AG08396 (cell line): ENCODE measurements at regions not wholly inside any gene's neighbourhood (a gene's known extent, or its start where the extent isn't known, plus 50 kb on each side); places are given as distances from the start of the nearest gene placed in this dataset.
"Not testable (repeated sequence)": the region's sequence is repeated elsewhere in the genome, so short reads cannot be mapped to it uniquely, and the experiment has no call there.

Source experiments
- DNase-seq: peaks from one replicate; pipeline ENCODE4 v3.0.0; 2012; ENCODE audit warnings: low spot score, mixed read lengths

DNA sequence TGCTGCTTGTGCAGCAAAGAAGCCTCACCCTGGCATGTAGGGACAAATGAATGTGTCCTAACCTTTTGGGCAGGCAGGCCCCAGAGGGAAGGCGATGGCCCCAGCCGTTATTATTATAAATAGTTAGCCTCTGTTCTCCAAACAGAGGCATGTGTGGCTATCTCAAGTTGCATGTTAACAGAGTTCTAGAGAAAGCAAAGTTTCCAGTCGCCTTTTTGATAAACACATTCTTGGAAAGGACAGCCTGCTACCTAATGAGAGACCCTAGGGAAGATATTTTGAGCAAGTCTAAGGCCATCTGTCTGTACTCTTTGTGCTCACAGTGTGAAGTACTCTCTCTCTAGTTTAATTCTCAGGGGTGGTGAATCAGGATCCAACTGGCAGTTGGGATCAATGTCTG lies 97.4 kb upstream of the FHL2 start:
- DNase-seq = no peak

DNA sequence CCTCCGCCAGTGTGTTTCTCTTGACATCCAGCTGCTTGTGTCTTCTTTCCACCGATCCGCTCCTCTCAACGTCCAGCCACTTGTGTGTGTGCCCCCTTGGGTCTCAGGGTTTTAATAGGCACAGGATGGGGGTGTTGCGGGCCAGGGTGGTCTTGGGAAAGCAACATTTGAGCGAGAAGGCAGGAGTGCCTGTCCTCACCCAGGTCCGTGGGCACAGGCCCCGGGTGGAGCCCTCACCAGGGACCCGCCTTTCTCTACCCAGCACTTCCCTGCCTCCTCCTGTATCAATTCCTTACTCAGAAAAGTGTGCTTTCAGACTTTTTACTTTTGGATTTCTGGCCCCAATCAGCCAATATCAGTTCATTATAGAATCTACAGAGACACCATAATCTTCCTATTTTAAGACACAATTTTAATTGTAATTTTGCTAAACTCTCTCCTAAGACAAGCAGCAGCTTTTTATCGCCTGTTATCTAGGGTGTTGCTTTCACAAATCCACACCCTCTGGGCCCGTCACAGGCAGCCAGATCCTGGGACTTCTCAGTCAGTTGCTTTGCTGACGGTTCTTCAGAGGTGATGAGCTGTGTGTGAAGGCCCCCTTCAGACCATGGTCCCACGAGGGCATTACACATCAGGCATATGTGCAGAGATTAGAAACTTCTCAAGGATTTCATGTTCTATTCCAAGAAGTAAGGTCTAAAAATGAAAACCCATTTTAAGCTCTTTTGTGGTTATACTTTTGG lies 96.0 kb upstream of the FHL2 start:
- no peak for DNase-seq

DNA sequence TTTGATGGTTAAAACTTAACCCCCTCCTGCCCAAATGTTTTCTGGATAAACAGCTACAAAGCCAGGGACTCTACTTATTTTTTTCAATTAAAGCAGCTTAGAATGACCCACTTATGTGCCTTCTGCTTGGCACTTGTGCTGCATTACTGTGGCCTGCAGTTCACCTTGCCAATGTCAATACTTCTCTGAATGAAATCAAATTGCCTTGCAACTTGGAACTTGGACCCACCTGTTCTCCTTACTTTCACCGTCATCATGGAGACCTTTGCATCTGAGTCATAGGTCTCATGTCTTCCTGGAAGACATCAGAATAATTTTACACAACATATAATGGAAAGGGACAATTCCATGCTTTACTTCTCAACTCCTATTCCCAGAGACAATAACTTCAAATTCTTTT lies 92.1 kb upstream of the FHL2 start:
- DNase-seq = no peak

DNA sequence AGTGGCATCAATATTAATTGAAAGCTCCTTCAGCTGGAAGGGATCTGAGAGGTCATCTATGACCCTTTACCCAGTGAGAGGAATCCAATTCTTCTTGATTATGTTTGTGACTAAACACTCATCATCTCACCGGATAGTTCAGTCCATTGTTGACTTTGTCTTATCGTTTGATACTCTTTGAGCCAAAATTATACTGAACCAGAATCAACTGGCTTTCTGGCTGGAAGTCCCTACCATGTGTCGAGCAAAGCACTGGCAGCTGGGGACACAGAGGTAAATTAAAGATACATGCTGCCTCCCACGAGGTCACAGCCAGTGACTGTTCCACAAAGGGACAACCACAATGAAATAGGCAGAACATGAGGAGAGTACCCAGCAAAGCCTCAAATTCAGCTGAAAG lies 91.4 kb upstream of the FHL2 start:
- DNase-seq = no peak

DNA sequence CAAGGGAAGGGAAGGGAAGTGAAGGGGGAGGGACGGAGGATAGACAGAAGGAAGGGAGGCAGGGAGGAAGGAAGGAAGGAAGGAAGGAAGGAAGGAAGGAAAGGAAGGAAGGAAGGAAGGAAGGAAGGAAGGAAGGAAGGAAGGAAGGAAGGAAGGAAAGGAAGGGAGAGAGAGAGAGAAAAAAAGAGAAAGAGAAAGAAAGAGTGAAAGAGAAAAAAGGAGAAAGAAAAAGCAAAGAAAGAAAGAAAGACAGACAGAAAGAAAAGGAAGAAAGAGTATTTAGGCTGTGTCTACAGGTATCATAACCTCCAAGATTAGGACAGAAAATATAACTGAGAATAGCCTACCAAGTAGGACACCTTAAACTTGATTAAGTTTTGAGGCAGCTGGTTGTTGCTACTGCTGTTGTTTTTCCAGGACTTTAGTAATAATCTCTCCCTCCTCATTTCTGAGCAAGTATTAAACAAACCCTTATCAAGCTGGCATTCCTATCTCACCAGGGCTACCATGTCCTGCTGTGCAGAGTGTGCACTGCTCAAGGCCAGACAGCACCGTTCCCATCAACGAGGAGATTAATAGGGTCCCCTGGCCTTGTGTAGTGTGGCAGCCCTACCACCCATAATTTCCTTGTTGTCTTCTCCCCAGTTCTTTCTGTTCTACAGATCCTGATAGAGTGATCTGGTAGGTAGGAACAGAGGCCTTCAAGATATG lies 90.5 kb upstream of the FHL2 start:
- no peak for DNase-seq

DNA sequence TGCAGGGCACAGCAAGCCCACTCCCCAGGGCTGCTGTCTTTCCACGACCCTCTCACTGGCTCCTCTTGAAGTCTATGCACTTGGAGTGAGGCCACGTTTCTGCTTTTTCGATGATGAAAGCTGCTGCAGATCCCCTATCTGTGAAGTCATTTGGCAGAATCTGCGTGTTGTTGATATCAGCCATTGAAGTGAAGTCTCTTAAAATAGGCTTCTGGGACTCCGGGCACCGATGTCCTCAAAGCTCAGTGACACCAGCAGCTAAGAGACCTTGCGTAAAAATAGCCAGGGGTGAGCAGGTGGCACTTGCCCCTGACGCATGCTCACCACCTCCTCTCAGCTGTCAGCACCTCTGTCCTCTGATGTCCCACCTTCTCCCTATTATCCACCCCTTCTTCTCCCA lies 89.4 kb upstream of the FHL2 start:
- DNase-seq = no peak

DNA sequence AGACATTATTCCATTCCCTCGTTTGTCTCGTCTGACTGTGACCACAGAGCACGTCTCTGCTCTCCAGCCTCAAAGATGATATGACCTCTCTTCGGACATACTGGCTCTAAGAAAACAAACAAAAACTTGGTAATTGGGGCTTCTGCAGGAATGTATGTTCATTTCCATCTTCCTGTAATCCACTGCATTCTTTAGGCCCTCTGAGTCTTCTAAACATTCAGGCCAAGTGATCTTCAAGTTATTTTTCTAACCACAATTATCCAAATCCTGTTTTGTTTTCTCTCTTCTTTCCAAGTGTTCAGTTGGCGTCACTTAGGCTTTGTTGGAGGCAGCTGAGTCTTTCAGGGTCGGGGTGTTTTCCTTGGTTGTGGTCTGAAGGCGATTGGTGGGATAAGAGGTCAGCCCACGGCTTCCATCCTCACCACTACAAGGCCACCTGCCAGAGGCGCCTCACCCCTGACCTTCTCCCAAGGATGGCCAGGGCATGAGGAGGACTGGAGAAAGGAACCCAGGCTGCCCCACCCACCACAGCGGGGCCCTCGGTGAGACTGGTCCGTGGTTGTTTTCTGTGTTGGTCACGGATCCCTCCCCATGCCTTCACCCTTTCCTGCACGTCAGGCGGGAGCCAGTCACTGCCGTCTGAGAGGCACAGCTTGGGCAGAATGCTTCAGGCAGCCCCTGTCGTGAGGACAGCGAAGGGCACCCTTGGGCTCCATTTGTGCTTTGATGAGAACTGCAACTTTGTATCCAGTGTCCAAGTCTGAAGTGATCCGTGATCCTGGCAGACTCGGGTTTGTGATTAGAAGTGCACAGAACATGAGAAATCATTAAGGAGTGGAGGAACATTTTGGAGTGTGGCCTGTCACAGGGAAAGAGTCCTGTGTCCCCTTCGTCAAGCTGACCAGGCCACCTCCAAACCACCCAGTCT lies 88.6 kb upstream of the FHL2 start:
- DNase-seq = peak; percentile 60

DNA sequence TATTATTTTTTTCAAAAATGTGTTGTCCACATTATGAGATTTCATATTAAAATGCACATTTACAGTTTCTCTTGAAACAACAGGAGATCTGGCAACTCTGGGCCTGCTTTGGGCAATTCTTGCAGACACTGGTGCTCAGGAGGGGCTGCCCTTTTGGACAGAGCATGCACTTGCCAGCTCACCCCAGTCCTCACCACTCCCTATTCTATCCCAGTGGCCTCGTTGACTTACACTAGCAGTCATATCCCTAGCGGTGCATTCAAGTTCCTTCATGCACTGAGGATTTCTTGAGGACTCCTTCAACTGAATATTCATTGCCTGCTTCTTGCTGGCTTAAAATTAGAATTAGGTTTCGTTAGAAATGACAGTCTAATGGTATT lies 87.9 kb upstream of the FHL2 start:
- DNase-seq = no peak

DNA sequence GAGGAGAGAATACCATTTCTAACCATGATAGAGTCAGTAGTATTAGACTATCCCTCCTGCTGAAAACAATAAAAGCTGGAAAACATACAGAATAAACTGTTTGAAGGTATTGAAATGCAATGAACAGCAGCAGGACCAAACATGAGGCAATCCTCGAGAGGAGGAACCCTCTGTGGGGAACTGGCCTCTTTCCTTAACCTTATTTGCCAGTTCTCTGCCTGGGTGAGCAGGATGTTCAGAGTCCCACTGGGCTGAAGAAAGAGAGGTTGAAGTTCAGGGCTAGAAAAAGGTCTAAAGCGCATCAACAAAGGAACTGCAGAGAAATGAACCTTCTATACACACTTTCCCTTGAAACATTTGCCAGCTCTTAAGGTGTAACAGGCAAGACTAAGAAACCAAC lies 79.8 kb upstream of the FHL2 start:
- DNase-seq = no peak

DNA sequence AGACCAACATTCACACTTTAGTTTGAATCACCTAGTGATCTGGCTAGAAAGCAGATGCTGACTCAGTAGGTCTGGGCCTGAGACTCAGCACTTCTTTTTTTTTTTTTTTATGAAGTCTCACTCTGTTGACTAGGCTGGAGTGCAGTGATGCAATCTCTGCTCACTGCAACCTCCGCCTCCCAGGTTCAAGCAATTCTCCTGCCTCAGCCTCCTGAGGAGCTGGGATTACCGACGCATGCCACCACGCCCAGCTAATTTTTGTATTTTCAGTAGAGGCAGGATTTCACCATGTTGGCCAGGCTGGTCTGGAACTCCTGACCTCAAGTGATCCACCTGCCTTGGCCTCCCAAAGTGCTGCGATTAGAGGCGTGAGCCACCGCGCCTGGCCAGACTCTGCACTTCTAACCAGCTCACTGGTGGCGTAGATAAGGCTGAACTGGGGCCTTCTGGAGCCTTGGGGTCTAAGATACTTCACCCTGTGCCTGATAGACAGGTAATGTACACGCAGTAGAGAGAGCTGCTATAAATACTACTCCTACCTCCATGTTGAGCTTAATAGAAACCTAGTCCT lies 78.3 kb upstream of the FHL2 start:
- not testable (repeated sequence) for DNase-seq

DNA sequence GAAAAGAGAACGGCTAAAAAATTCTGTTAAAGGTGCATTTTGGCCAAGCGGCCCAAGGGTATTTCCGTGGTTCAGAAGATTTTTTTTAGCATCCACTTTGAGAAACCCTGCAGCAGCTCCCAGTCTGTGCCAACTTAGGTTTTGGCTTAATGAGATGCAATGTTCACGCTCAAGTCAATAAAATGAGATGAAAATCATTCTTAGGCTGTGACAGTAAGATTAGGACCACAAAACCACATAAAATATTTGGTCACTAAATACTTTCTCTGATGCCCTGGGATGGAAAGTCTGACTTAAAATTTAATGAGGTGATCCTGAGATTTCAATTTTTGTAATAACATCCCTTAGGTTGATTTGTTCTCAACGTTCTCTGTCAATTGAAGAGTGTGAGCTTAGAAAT lies 74.2 kb upstream of the FHL2 start:
- no peak for DNase-seq

DNA sequence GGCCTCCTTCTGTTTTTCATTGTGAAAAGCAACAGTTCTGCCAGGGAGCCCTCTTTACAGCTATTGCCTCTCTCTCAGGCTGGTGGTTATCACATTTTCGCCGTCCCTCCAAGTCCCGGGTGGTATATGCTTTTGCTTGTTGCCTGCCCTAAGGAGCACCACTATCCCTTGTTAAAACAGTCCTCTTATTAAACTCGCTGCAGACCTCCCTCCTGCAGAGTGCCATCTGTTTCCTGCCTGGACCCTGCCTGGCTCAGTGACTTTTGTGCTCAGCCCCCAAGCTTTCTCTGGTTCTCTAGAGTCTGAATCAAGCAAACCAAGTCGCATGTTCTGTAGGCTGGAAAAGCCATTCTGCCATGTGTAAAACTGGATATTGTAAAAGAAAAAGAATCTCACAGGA lies 72.1 kb upstream of the FHL2 start:
- no peak for DNase-seq

DNA sequence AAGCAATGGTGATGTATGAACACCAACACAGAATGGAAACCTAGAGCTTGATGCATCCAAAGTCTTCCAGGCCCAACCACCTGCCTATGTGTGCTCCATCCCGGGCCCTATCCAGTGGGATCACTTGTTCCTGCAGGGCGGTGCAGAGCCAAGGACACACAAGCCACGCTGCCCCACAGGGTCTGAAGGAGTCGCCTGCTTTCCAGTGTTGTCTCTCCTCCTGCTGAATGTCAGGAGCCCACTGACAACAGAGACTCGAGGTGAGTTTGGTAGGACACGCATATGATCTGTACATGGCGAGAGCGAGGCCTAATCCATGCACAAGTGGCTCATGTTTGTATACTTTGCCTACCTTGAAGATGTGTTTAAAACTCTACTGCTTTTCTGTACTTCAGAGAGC lies 70.9 kb upstream of the FHL2 start:
- no peak for DNase-seq

DNA sequence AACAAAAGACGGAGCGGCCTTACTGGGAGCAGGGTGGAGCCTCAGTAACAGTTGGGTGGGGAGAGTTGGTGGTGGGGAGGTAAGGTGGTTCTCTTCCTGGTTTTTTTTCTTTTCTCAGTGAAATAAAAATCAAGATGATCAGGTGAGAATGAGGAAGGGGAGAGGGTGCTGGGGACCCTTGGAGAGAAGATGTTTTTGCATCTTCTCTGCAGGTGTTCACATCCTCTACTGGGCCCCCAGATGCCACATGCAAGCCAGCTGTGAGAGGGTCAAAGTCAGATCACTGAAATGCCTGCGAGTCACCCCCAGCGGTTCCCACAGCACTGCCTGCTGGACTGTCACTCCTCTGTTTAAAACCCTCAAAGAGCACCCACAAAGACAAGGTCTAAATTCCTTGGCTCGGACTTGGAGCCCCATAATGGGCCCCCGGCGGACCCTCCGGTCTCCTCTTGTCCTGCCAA lies 69.8 kb upstream of the FHL2 start:
- no peak for DNase-seq

DNA sequence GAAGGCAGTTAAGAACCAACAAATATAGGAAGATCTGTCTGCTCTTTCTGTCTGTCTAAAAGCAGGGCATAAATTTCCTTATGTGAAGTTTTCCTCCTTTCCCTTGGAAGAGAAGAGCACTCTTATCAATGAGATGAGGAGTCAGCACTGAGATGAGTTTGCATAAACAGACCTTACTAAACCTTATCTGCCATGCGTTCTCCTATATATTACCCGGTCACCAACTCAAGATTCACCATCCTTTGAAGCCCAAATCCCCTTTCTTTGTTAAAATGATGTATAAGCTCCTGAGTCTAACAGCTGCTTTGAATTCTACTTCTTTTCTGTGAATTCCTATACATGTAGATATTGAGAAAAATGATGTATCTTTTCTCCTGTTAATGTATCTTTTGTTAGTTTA lies 65.5 kb upstream of the FHL2 start:
- no peak for DNase-seq

DNA sequence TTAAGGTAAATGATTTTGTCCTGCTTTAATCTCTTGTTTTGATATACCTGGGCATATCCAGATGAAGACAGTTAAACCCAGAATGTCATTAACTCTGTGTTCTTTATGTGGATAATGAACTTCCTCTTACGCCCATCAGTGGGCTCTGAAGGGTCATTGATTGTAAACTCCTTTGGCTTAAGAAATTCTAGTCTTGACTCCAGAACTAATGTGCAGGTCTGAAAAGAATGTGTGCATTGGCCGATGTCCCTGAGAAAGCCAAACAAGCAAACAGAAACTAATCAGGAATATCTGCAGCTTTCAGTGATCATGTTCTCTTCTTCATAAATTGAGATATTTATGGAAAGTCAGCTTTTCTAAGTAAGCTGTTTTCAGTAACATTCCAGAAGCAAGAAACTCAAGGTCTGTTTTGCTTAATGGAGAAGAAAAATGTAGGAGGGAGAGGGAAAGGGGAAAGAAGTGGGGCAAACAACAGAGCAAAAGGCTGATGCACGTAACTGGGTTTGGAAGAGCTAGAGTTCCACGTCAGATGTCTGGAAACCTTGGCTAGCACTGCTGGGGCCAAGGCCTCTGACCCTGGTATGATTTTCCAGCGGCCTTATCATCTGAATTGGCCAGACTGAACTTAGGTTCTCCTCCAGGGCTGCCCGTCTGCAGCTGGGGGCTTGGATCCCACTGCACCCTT lies 61.3 kb upstream of the FHL2 start:
- DNase-seq = no peak

DNA sequence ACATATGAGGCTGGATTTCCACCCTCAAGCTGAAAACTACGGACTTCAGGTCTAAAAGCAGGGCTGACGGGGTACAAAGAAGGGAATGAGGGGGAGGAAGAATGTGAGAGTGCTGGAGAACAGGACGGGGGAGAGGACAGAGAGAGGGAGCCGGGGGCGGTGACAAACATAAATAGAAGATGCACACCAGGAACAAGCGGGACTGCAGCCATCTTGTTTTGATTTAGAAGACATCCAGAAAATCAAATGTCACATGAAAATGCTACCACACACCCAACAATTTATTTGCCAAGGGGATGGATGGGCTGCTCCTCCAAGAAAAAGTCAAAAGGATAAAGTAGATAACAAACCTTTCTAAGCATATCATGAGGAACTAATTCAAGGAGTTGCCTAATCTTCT lies 59.2 kb upstream of the FHL2 start:
- no peak for DNase-seq

DNA sequence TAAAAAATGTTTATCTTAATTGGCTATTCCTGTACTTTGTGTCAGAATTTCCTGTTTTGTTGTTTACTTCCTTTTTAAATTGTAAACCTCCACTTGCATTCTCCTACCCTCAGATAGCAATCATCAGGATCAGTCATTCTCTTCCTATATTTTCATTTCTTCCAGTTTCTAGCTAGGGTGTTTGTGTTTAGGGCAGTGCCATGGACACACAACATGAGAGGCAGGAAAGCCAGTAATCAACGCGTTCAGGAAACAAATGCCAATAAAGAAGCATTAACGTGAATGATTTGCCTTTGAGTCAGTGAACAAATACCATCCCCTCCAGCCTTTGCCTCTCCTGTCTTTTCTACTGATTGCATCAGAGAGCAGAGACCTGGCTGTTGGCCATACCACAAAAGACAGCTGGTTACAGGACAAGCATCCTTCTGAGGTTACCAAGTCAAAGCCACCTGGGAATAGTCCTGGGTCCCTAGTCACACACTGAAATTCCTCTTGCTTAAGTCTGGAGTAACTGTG lies 56.7 kb upstream of the FHL2 start:
- peak; percentile 55 for DNase-seq

DNA sequence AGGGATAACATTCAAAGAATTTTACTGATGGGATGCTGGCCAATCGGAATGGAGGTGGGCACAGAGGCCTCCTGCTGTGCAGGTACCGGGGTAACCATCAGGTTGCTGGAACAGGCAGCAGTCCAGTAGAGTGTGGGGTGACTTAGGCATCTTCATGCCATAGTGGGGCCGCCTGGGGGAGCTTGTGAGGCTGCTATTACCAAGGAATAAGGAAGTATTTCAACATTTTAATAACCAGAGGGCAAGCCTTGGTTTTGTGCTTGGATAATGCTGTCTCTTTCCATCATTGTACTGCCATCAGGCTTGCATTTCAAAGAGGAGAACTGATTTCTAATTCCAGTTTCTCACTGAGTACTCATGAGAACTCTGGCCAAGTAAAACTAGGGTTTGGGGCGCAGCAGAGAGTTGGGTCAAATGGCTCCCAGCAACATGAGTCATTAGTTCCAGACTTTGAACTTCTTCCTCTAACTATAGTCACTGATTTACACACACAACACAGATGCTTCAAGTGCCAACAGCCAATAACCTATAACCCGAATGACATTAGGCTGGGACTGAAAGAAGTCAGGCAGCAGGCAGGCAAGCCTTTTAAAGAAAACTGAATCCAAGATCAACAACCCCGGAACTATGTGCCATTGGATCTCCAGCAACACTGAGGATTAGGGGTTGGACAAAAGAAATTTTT lies 56.1 kb upstream of the FHL2 start:
- DNase-seq = peak; percentile 18

DNA sequence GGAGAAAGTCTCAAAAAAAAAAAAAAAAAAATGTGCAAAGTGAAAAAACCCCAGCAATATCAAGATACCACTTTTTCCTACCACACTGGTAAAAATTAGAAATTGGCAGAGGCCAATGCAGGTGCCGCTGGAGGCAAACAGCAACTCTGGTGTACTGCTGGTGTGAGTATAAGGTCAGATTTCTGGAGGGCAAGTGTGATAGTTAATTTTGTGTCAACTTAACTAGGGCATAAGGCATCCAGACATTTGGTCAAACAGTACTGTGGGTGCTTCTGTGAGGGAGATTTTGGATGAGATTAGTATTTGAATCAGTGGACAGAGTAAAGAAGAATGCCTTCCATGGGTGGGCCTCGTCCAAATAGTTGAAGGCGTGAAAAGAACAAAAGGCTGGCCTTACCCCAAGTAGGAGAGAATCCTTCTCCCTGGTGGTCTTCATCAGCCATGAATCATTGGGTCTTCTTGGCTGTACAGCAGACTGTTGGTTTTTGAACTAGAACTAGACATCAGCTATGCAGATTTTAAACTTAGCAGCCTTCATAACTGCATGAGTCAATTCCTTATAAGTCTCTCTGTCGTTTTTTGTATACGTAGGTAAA lies 52.8 kb upstream of the FHL2 start:
- DNase-seq = no peak

DNA sequence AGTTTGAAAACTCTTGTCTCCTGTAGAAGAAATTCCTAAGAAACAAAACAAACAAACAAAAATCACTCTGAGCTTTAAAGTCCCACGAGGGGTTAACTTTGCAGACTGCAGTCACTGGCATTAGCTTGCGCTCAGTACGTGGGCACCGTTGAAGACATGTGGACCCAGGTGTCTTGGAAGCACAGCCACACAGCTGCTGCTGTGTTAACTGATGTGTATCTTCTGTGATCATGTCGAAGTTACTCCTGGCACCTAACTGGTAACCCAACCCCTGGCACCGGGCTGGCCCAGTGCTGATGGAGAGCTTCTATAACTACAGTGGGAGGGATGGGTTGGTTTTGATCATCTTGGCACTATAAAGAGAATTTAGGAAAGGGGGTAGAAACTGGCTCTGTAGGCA lies 51.6 kb upstream of the FHL2 start:
- no peak for DNase-seq
